Left renal cortex interstitium (tissue), 4 donors: ENCODE measurements at regions not wholly inside any gene's neighbourhood (a gene's known extent, or its start where the extent isn't known, plus 50 kb on each side); places are given as distances from the start of the nearest gene placed in this dataset.

Source experiments
- DNase-seq, 4 donors: peaks; one replicate each; pipeline ENCODE4 v3.0.0-alpha.2; 2013; ENCODE audit warnings: low read depth in 4 of 4, low spot score in 2 of 4, missing footprints in 1 of 4

GRCh38 chr18:56189615-56190014 is 448.8 kb downstream of the TXNL1 start:
- DNase-seq, result no peak

GRCh38 chr18:56188529-56189275 is 449.7 kb downstream of the TXNL1 start:
- DNase-seq, result no peak

DNA sequence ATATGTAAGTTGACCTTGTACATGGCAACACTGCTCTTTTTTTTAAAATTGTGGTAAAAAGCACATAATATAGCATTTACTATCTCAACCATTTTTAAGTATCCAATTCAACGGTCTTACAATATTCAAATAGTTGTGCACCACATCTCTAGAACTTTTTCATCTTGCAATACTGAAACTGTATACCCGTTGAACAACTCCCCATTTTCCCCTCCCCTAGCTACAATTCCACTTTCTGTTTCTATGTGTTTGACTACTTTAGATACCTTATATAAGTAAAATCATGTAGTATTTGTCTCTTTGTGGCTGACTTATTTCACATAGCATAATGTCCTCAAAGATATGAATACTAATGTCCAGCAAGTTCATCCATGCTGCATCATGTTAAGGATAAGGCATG is 452.1 kb downstream of the TXNL1 start:
- no peak for DNase-seq

DNA sequence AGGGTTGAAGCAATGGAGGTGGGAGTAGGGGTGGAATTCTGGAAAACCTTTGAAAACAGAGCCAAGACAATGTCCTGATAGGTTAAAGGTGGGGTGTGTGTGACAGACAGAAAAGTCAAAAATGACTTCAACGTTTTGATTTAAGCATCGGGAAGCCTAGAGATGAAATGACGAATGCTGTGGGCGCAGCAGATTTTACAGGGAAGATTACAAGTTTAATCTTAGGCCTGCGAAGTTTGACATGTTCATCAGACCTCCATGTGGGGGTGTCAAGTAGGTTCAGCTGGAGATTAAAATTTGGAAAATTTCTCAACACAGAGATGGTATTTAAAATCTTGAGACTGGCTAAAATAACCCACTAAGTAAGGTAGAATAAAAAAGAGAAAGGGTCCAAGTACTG is 453.3 kb downstream of the TXNL1 start:
- DNase-seq, result no peak

DNA sequence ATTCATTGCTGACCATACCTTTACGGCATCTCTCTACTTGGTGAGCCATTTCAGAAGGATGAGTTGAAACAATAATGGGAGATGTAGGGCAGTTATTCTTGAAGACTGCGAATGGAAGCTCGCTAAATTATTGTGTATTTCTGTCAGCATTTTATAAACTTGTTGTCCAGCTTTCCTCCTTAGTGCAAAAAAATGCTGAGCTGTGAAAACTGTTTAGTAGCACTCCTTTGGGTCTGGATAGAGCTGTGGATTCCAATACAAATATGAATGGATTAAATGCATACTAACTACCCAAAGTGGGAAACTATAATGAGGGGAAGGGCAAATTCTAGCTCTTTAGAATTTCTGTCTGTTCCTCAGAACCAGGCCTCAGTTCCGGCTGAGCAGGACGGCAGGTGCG is 461.6 kb downstream of the TXNL1 start:
- no peak for DNase-seq

GRCh38 chr18:56175330-56176001 is 462.9 kb downstream of the TXNL1 start:
- no peak for DNase-seq

DNA sequence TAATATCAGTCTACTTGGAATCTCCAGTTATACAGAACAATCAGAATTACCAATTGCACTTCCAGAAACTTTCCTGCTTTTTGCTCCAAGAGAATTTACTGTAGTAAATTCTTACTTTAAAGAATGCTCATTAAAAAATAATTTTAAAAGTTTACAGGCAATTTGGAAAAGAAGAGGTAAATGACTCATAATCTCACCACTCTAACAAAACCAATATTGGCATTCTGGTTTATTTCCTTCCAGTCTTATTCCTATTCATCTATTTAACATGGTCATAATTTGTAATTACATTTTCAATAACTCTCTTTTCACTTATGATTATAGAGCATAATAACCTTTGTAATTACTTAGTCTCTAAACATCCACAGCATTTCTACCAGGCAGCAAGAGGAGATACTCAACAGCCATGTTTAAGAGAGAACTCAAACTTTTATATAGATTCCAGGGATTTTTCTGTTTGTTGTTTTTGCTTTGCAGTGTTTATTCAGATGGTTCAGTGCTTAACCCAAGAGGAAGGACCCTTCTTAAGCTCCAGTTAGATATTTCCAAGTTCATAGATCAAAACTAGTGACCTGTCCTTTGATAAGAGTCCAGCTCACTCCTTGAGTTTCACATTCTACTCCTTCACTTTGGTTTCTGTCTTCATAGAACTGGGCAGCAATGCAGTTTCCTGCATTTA is 464.7 kb downstream of the TXNL1 start:
- no peak for DNase-seq

- no peak for DNase-seq
Measured at GRCh38 chr18:56172527-56172926, 465.9 kb downstream of the TXNL1 start.

DNA sequence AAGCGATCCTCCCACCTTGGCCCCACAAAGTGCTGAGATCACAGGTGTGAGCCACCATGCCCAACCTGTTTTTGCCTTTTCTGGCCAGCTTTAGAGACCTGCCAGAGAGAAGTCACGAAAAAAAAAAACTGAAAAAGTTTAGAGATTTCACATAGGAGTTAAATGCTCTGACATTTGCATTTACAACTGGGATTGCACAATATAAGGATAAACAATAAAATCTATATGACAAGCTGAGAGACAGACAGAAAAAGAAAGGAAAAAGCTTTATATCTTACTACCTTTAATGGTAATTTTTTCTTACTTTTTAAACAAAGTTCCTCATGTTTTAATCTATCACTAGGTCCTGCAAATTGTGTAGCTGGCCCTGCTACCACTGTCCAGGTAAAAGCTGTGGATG is 466.5 kb downstream of the TXNL1 start:
- no peak for DNase-seq

GRCh38 chr18:56168049-56168781 is 470.2 kb downstream of the TXNL1 start:
- no peak for DNase-seq

DNA sequence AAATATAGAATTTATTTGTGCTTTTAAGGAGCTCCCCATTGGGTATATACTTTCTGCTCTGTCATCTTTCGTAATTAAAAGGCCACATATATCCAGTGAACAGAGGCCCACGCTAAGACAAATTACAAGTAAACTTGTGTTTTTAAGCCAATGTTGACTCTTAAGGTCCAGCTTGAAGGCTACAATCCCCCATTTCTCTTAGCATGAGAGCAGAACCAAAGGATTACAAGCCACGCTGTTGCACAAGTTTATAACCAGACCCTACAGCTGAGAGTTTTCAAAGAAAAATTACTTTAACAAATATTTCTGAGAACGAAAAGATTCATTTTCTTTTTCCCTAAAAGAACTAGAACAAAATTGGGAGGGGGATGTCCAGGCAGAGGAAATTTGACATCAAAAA is 471.0 kb downstream of the TXNL1 start:
- no peak for DNase-seq

DNA sequence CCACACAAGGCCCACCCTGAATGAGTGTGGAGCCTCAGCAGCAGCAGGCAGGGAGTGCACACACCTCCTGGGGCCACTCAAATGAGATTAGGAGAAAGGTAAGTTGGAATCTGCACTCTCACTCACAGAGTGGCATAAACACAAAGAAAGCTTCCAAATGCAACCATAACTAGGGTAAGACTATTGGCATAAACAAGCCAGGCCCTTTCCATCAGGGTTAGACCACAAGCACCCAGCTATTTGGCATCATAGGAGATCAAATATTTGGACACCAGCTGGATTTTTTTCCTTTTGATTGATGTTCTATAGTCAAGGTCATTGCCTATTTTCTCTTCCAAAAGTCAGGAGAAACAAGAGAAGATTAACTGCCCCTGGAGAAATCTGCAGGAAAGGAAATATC is 471.5 kb downstream of the TXNL1 start:
- no peak for DNase-seq

GRCh38 chr18:56165601-56166355 is 472.6 kb downstream of the TXNL1 start:
- no peak for DNase-seq

- no peak for DNase-seq
Measured at GRCh38 chr18:56162311-56163265, 475.8 kb downstream of the TXNL1 start.

GRCh38 chr18:56161566-56162260 is 476.7 kb downstream of the TXNL1 start:
- no peak for DNase-seq

- DNase-seq, result no peak
Measured at GRCh38 chr18:56158676-56159075, 479.7 kb downstream of the TXNL1 start.

- DNase-seq, result no peak
Measured at GRCh38 chr18:56157541-56157940, 480.9 kb downstream of the TXNL1 start.

GRCh38 chr18:56152551-56153310 is 485.7 kb downstream of the TXNL1 start:
- DNase-seq, result peak in 3 of 4 donors; percentile 42 to 65 (median 49)
